ENCODE measurements at regions not wholly inside any gene's neighbourhood (a gene's known extent, or its start where the extent isn't known, plus 50 kb on each side); places are given as distances from the start of the nearest gene placed in this dataset.

DNA sequence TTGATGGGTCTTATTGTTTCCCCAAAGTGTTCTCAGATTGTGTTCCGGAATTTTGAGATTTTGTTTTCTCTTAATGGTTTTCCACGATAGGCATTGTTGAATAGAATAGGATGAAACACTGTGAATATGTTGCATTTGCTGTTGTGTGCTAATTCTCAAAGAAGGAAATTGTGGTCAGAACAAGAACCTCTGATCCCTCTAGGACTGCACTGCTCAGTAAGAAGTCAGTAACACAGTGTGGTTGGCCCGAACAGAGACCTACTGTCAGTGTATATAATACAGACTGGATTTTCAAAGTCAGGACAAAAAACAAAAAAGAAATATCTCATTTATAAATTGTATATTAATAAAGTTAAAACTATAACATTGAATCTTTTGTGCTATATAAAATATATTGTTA lies 494.8 kb downstream of the MAT2B start:
- Histone ChIP-seq H3K36me3 (ENCODE audit: low read depth) (no peaks in the 10 kb centered on the region), H3K27me3 (replicated peaks; ENCODE audit: insufficient read depth) (no peaks in the 10 kb centered on the region), H3K9ac (no peak overlapping the region), H3K4me1 (ENCODE audit: insufficient read depth) (no peaks in the 10 kb centered on the region), H3K27ac (no peak overlapping the region), H3K4me2 (ENCODE audit: unreplicated experiment) (no peak overlapping the region), H3K9me2 (ENCODE audit: insufficient read depth) (no peaks in the 10 kb centered on the region), H3K9me3 (ENCODE audit: low read depth) (no peaks in the 10 kb centered on the region), H4K20me1 (ENCODE audit: insufficient read depth) (no peaks in the 10 kb centered on the region), H3F3A (ENCODE audit: insufficient read depth) (no peaks in the 10 kb centered on the region), H3K79me2 (ENCODE audit: insufficient read depth) (no peaks in the 10 kb centered on the region), H3K4me3 (no peak overlapping the region), H2AFZ (no peak overlapping the region)
- TF ChIP-seq EZH2phosphoT487 (IDR thresholded peaks at IDR 0.05; ENCODE audit: insufficient read depth, low read depth): no peak
- no peak for TF ChIP-seq EZH2 (IDR thresholded peaks at IDR 0.05; ENCODE audit: insufficient read depth, poor library complexity, severe bottlenecking)
- 62 to 71% methylated on average over 3 of the region's 3 CpGs for WGBS, 2 experiments (ENCODE audit: low coverage in 1 of 2, low lambda C conversion rate in 2 of 2, missing lambda C conversion rate in 2 of 2)
- no peak for DNase-seq
- in situ Hi-C loops (cut with MboI): loop anchor here (25.0 kb wide), 1 partner anchor 438 kb away; no protein-coding TSS in a partner anchor

DNA sequence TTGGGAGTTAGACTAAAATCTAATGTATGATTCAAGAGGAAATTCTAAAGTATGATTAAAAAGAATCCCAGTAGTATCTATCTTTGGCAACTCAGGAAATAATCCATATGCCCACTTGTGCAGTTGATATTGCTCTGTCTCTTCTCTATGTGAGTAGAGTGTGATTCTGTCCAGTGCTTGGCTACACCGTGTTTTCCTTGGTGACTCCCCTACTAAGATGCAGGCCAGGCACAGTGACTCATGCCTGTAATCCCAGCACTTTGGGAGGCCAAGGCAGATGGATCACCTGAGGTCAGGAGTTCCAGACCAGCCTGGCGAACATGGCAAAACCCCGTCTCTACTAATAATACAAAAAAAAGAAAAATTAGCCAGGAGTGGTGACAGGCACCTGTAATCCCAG lies 495.4 kb downstream of the MAT2B start:
- no peak overlapping the region for H3K4me3 ChIP-seq
- no peaks in the 10 kb centered on the region for H3F3A ChIP-seq (ENCODE audit: insufficient read depth)
- no peaks in the 10 kb centered on the region for H3K4me1 ChIP-seq (ENCODE audit: insufficient read depth)
- TF ChIP-seq EZH2phosphoT487 (IDR thresholded peaks at IDR 0.05; ENCODE audit: insufficient read depth, low read depth): no peak
- no peak for TF ChIP-seq EZH2 (IDR thresholded peaks at IDR 0.05; ENCODE audit: insufficient read depth, poor library complexity, severe bottlenecking)
- H3K27me3 ChIP-seq (replicated peaks; ENCODE audit: insufficient read depth): no peaks in the 10 kb centered on the region
- DNase-seq: no peak
- no peak overlapping the region for H3K9ac ChIP-seq
- no peaks in the 10 kb centered on the region for H3K36me3 ChIP-seq (ENCODE audit: low read depth)
- 68% methylated on average over 3 of the region's 3 CpGs for WGBS, 2 experiments (ENCODE audit: low coverage in 1 of 2, low lambda C conversion rate in 2 of 2, missing lambda C conversion rate in 2 of 2)
- in situ Hi-C loops (cut with MboI): loop anchor here (25.0 kb wide), 1 partner anchor 439 kb away; no protein-coding TSS in a partner anchor
- no peaks in the 10 kb centered on the region for H3K9me3 ChIP-seq (ENCODE audit: low read depth)
- no peaks in the 10 kb centered on the region for H4K20me1 ChIP-seq (ENCODE audit: insufficient read depth)
- H3K4me2 ChIP-seq (ENCODE audit: unreplicated experiment): no peak overlapping the region
- no peaks in the 10 kb centered on the region for H3K9me2 ChIP-seq (ENCODE audit: insufficient read depth)
- H3K27ac ChIP-seq: no peak overlapping the region
- H2AFZ ChIP-seq: no peak overlapping the region
- H3K79me2 ChIP-seq (ENCODE audit: insufficient read depth): no peaks in the 10 kb centered on the region

DNA sequence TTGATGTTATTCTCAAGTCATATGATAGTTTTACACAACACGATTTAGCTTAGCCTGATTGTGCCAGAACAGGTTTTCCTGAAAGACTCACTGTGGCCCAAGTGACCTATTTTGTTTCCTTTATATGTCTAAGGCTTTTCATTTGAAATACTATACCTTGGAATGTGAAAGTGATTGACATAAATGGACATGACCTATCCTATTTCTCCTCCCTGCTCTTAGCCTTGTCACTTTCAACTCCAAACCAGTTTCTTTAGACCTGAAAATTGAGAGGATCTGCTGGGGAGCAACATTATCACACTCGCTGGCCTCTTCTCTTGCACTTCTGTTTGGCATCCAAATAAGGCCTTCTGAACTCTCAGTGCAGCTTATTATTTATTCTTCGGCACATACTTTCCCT lies 496.8 kb downstream of the MAT2B start:
- Histone ChIP-seq H3K79me2 (ENCODE audit: insufficient read depth) (no peaks in the 10 kb centered on the region), H3K27me3 (replicated peaks; ENCODE audit: insufficient read depth) (no peaks in the 10 kb centered on the region), H3F3A (ENCODE audit: insufficient read depth) (no peaks in the 10 kb centered on the region), H4K20me1 (ENCODE audit: insufficient read depth) (no peaks in the 10 kb centered on the region), H3K4me2 (ENCODE audit: unreplicated experiment) (no peak overlapping the region), H3K4me1 (ENCODE audit: insufficient read depth) (no peaks in the 10 kb centered on the region), H3K9ac (no peak overlapping the region), H3K27ac (no peak overlapping the region), H3K4me3 (no peak overlapping the region), H2AFZ (no peak overlapping the region), H3K36me3 (ENCODE audit: low read depth) (no peaks in the 10 kb centered on the region), H3K9me2 (ENCODE audit: insufficient read depth) (no peaks in the 10 kb centered on the region), H3K9me3 (ENCODE audit: low read depth) (no peaks in the 10 kb centered on the region)
- 35 to 37% methylated on average over 3 of the region's 3 CpGs for WGBS, 2 experiments (ENCODE audit: low coverage in 1 of 2, low lambda C conversion rate in 2 of 2, missing lambda C conversion rate in 2 of 2)
- in situ Hi-C loops (cut with MboI): loop anchor here (25.0 kb wide), 1 partner anchor 440 kb away; no protein-coding TSS in a partner anchor
- no peak for DNase-seq
- TF ChIP-seq EZH2 (IDR thresholded peaks at IDR 0.05; ENCODE audit: insufficient read depth, poor library complexity, severe bottlenecking) (no peak), EZH2phosphoT487 (IDR thresholded peaks at IDR 0.05; ENCODE audit: insufficient read depth, low read depth) (no peak)

DNA sequence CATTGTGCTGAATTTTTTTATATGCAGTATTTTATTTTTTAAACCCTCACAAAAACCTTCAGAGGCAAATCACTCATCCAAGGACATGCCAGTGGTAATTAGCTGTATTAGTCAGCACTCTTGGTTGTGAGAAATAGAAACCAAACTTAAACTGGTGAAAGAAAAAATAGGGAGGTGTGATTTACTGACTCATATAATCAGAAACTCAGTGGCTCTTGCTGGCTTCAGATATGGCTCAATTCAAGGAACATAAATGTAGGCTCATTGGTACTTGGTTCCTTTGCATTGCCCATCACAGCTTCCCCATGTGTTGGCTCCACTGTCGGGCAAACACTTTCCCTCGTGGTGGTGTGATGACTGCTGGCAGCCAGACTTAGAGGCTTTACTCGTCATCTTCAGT lies 497.2 kb downstream of the MAT2B start:
- no peak for TF ChIP-seq EZH2phosphoT487 (IDR thresholded peaks at IDR 0.05; ENCODE audit: insufficient read depth, low read depth)
- TF ChIP-seq EZH2 (IDR thresholded peaks at IDR 0.05; ENCODE audit: insufficient read depth, poor library complexity, severe bottlenecking): no peak
- Histone ChIP-seq H4K20me1 (ENCODE audit: insufficient read depth) (no peaks in the 10 kb centered on the region), H3K27ac (no peak overlapping the region), H3F3A (ENCODE audit: insufficient read depth) (no peaks in the 10 kb centered on the region), H3K79me2 (ENCODE audit: insufficient read depth) (no peaks in the 10 kb centered on the region), H3K9me3 (ENCODE audit: low read depth) (no peaks in the 10 kb centered on the region), H2AFZ (no peak overlapping the region), H3K4me3 (no peak overlapping the region), H3K4me1 (ENCODE audit: insufficient read depth) (no peaks in the 10 kb centered on the region), H3K27me3 (replicated peaks; ENCODE audit: insufficient read depth) (no peaks in the 10 kb centered on the region), H3K4me2 (ENCODE audit: unreplicated experiment) (no peak overlapping the region), H3K9me2 (ENCODE audit: insufficient read depth) (no peaks in the 10 kb centered on the region), H3K36me3 (ENCODE audit: low read depth) (no peaks in the 10 kb centered on the region), H3K9ac (no peak overlapping the region)
- 10 to 16% methylated on average over 3 of the region's 3 CpGs for WGBS, 2 experiments (ENCODE audit: low coverage in 1 of 2, low lambda C conversion rate in 2 of 2, missing lambda C conversion rate in 2 of 2)
- peak; percentile 18 for DNase-seq
- in situ Hi-C loops (cut with MboI): loop anchor here (25.0 kb wide), 1 partner anchor 440 kb away; no protein-coding TSS in a partner anchor

DNA sequence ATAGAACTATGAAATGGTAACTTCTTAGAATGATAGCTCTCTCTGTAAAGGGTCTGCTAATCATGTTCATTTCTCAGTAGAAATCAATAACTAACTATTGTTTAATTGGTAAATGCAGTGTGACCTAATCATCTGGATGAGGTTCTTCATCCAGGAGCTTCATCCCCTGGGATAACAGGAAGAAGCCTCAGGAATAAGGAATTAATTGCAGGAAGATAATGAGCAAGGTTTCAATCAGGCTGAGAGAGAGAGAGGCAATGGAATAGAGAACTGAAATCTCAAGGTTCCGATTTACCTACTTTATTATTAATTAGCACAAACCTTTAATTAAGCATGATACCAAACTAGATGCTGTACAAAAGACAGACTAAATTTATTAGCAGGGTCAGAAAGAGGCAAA lies 499.7 kb downstream of the MAT2B start:
- Histone ChIP-seq H3K9me2 (ENCODE audit: insufficient read depth) (no peaks in the 10 kb centered on the region), H3K4me3 (no peak overlapping the region), H3F3A (ENCODE audit: insufficient read depth) (no peaks in the 10 kb centered on the region), H3K4me2 (ENCODE audit: unreplicated experiment) (no peak overlapping the region), H3K27me3 (replicated peaks; ENCODE audit: insufficient read depth) (no peaks in the 10 kb centered on the region), H3K4me1 (ENCODE audit: insufficient read depth) (no peaks in the 10 kb centered on the region), H3K9me3 (ENCODE audit: low read depth) (no peaks in the 10 kb centered on the region), H3K27ac (no peak overlapping the region), H2AFZ (no peak overlapping the region), H3K36me3 (ENCODE audit: low read depth) (no peaks in the 10 kb centered on the region), H3K9ac (no peak overlapping the region), H4K20me1 (ENCODE audit: insufficient read depth) (no peaks in the 10 kb centered on the region), H3K79me2 (ENCODE audit: insufficient read depth) (no peaks in the 10 kb centered on the region)
- TF ChIP-seq EZH2phosphoT487 (IDR thresholded peaks at IDR 0.05; ENCODE audit: insufficient read depth, low read depth) (no peak), EZH2 (IDR thresholded peaks at IDR 0.05; ENCODE audit: insufficient read depth, poor library complexity, severe bottlenecking) (no peak)
- in situ Hi-C loops (cut with MboI): loop anchor here (25.0 kb wide), 1 partner anchor 443 kb away; no protein-coding TSS in a partner anchor
- no peak for DNase-seq
- WGBS, 2 experiments (ENCODE audit: low coverage in 1 of 2, low lambda C conversion rate in 2 of 2, missing lambda C conversion rate in 2 of 2): 63 to 82% methylated on average over 1 of the region's 1 CpG
